ENCODE measurements at regions not wholly inside any gene's neighbourhood (a gene's known extent, or its start where the extent isn't known, plus 50 kb on each side); places are given as distances from the start of the nearest gene placed in this dataset.
"Not testable (repeated sequence)": the region's sequence is repeated elsewhere in the genome, so short reads cannot be mapped to it uniquely, and the experiment has no call there.

DNA sequence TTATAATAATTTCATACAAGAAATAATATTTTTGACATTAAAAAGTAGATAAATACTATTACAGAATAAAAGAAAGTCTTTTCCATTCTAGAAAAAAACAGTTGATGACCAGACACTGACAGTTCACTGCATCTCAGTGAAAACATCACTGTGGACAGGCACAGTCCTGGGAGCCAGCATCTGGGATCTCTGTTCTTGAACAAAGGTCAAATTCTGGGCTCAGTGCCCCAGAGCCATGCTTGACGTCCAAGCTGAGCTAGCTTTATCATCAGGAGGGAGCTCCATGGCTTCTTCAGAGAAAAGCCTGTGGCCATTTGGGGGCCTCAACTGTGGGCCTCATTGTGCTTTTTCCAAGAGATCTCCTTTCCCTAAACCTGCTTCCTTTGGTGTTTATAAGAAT, 86.1 kb upstream of the SRD5A2 start:
- Mint-ChIP-seq H3K9me3 (peaks cover 4% of the 10 kb centered on the region), H3K4me1 (no peaks in the 10 kb centered on the region), H3K27ac (no peak overlapping the region), H3K36me3 (ENCODE audit: low read depth) (no peaks in the 10 kb centered on the region), H3K27me3 (peaks cover 4% of the 10 kb centered on the region), H3K4me3 (no peak overlapping the region)
- CTCF ChIA-PET, result no interaction called here
- POLR2A ChIA-PET, result no interaction called here
- no peak for DNase-seq

DNA sequence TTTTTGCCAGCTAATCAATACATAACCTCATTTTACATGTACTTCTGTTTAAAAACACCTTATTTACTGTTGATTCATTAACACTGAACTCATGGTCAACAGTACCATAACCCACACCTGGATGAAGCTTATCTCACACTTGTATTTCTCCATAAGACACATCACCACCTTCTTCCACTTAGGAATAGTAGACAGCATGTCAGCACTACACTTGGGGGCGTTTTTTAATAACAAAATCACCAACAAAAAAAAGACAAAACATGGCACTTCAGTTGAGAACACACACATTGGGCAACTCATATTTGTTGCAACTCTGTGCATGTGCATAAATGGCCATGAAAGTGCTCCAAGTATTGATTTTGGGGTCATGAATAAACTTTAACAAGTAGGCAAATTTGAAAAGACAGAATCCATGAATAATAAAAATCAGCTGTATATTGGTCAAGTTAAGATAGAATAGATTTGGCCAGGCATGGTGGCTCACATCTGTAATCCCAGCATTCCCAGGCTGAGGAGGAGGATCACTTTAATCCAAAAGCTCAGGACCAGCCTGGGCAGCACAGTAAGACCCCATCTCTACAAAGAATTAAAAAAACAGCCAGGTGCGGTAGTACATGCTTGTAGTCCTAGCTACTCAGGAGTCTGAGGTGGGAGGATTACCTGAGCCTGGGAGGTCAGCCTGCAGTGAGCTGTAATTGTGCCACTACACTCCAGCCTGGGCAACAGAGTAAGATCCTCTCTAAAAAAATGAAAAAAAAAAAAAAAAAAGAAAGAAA, 84.4 kb upstream of the SRD5A2 start:
- peaks cover 4% of the 10 kb centered on the region for H3K27me3 Mint-ChIP-seq
- H3K4me3 Mint-ChIP-seq, result no peak overlapping the region
- DNase-seq, result no peak
- H3K4me1 Mint-ChIP-seq, result no peaks in the 10 kb centered on the region
- H3K9me3 Mint-ChIP-seq, result peaks cover 4% of the 10 kb centered on the region
- no peaks in the 10 kb centered on the region for H3K36me3 Mint-ChIP-seq (ENCODE audit: low read depth)
- CTCF ChIA-PET, result no interaction called here
- POLR2A ChIA-PET, result no interaction called here
- H3K27ac Mint-ChIP-seq, result no peak overlapping the region

DNA sequence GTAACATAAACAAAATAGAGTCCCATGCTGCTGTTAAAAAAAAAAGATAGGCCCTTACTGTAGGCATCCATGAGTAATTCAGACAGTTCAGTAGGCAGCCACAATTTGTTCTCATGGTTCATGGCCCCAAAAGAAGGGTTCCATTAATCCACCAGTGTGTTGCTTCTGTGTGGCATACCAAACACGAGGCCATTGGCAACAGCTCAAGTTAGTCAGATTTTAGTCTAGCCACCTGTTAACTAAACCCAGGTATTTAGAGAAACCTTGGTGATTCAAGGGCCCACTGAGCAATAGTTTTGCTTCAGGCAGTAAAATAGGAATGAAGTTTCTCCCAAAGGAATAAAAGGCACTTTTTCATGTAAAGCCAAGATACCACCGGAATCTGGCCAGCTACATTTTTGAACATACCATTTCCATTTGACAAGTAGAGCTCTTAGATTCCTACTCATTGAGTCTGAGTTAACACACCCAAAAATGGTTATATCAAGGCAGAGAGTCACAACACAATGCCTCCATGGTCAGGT, 80.1 kb upstream of the SRD5A2 start:
- DNase-seq, result no peak
- Mint-ChIP-seq H3K9me3 (peaks cover 4% of the 10 kb centered on the region), H3K36me3 (ENCODE audit: low read depth) (no peaks in the 10 kb centered on the region), H3K27ac (no peak overlapping the region), H3K4me1 (no peaks in the 10 kb centered on the region), H3K4me3 (no peak overlapping the region), H3K27me3 (peaks cover 4% of the 10 kb centered on the region)
- ChIA-PET CTCF (no interaction called here), POLR2A (no interaction called here)

DNA sequence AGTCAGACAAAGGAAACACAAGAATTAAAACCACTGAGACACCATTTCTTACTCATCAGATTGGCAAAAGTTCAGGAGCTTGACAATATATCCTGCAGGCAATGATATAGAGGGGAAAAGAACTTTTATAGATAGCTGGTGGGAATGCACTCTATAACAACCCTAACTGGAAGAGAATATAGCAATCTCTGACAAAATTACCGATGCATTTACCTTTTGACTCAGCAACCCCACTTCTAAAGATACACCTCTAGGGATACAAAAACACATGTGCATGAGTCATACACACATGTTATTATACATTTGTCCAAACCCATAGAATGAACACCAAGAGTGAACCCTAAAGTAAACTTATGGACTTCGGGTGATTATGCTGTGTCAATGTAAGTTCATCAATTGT, 79.4 kb upstream of the SRD5A2 start:
- H3K4me3 Mint-ChIP-seq, result no peak overlapping the region
- H3K27me3 Mint-ChIP-seq, result peaks cover 6% of the 10 kb centered on the region
- no peaks in the 10 kb centered on the region for H3K36me3 Mint-ChIP-seq (ENCODE audit: low read depth)
- peaks cover 4% of the 10 kb centered on the region for H3K9me3 Mint-ChIP-seq
- no peak overlapping the region for H3K27ac Mint-ChIP-seq
- POLR2A ChIA-PET, result no interaction called here
- CTCF ChIA-PET, result no interaction called here
- DNase-seq, result no peak
- no peaks in the 10 kb centered on the region for H3K4me1 Mint-ChIP-seq

DNA sequence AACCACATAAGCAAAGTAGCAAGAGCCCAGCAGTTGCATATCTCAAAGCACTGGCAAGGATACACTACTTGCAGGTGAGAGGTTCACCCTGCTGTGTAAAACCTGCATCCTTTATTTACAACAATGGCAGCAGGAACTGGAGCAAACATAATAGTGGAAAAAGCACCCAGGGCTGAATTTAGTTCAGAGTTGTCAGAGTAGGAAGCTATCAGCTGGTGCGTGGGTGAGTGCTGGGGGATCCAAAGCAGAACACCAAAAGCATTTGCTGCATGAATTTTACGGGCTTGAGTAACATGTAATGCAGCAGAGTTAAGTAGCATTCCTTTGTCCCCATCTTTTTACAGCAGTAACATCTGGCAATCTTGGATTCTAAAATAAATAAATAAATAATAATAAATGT, 73.5 kb upstream of the SRD5A2 start:
- Mint-ChIP-seq H3K36me3 (ENCODE audit: low read depth) (no peaks in the 10 kb centered on the region), H3K4me3 (no peak overlapping the region), H3K9me3 (no peaks in the 10 kb centered on the region), H3K27me3 (peaks cover 9% of the 10 kb centered on the region), H3K4me1 (no peaks in the 10 kb centered on the region), H3K27ac (no peak overlapping the region)
- POLR2A ChIA-PET, result no interaction called here
- CTCF ChIA-PET, result no interaction called here
- DNase-seq, result no peak

DNA sequence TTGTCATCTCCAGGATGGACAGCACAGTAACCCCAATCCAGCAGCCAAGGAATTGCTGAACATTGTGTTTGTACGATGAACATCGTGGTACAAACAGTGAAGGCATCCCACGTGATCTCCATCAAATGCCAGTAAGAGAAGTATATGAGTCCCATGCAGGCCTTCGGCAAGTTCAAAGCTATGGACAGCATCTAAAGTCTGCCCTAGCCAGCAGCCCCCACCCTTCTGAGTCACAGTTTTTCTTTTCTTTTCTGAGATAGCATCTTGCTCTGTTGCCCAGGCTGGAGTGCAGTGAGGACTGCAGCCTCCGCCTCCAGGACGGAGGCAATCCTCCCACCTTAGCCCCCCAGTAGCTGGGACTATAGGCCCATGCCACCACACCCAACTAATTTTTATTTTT, 71.0 kb upstream of the SRD5A2 start:
- Mint-ChIP-seq H3K27me3 (peaks cover 13% of the 10 kb centered on the region), H3K4me1 (no peaks in the 10 kb centered on the region), H3K27ac (no peak overlapping the region), H3K9me3 (no peaks in the 10 kb centered on the region), H3K36me3 (ENCODE audit: low read depth) (no peaks in the 10 kb centered on the region), H3K4me3 (no peak overlapping the region)
- POLR2A ChIA-PET, result no interaction called here
- CTCF ChIA-PET, result no interaction called here
- DNase-seq, result no peak

DNA sequence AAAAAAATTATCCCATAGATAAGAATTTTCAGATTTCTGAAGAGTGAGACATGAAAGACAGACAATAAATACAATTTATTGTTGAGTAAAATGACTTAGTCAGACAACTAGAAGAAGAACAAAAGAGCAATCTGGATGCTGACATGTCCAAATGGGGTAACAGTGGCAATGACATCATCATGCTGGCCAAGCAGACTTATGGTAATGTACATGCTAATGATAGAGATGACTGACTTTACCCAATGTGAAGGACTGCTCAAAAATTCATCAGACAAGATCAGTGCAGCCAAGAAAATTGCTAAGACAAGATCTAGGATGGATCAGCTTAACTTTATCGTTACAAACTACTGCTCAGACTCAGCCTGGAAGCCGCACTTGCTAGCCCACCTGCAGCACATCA, 70.5 kb upstream of the SRD5A2 start:
- CTCF ChIA-PET, result no interaction called here
- no peak overlapping the region for H3K4me3 Mint-ChIP-seq

DNA sequence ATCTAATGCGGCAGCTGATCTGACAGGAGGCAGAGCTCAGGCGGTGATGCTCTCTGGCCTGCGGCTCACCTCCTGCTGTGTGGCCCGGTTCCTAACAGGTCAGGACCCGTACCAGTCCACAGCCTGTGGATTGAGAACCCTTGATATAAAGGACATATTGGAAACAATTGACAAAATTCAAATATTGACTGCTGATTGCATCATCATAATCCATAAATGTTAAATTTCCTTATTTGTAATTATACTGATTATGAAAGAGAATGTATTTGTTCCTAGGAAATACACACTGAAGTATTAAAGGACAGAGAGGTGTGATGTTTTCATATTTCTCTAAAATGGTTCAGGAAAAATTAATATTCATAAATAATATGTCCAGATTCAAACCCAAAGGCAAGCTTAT, 63.8 kb upstream of the SRD5A2 start:
- CTCF ChIA-PET, result no interaction called here
- no peak for DNase-seq
- Mint-ChIP-seq H3K9me3 (no peaks in the 10 kb centered on the region), H3K4me1 (no peaks in the 10 kb centered on the region), H3K27me3 (peaks cover 14% of the 10 kb centered on the region), H3K27ac (no peak overlapping the region), H3K36me3 (ENCODE audit: low read depth) (no peaks in the 10 kb centered on the region), H3K4me3 (no peak overlapping the region)
- POLR2A ChIA-PET, result no interaction called here

More for the DNA sequence above, 70.5 kb upstream of the SRD5A2 start:
- POLR2A ChIA-PET, result no interaction called here
- DNase-seq, result no peak
- Mint-ChIP-seq H3K4me1 (no peaks in the 10 kb centered on the region), H3K27me3 (peaks cover 11% of the 10 kb centered on the region), H3K9me3 (no peaks in the 10 kb centered on the region), H3K27ac (no peak overlapping the region), H3K36me3 (ENCODE audit: low read depth) (no peaks in the 10 kb centered on the region)

DNA sequence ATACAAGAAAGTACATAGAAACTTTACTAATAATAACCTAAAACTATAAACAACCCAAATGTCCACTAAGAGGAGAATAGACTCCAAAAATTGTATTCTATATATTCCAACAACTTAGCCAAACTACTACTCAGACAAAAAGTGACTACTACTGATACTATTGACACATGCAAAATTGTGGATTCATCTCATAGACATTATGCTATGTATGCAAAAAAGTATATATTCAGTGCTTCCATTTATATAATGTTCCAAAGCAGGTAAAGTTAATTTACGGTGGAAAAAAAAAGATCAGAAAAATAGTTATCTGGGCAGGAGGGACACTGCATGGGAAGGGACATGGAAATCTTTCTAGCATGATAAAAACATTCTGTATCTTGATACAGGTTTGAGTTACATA, 62.0 kb upstream of the SRD5A2 start:
- Mint-ChIP-seq H3K27me3 (peaks cover 10% of the 10 kb centered on the region), H3K4me3 (no peak overlapping the region), H3K4me1 (no peaks in the 10 kb centered on the region), H3K36me3 (ENCODE audit: low read depth) (no peaks in the 10 kb centered on the region), H3K27ac (no peak overlapping the region), H3K9me3 (no peaks in the 10 kb centered on the region)
- no peak for DNase-seq
- ChIA-PET POLR2A (no interaction called here), CTCF (no interaction called here)

DNA sequence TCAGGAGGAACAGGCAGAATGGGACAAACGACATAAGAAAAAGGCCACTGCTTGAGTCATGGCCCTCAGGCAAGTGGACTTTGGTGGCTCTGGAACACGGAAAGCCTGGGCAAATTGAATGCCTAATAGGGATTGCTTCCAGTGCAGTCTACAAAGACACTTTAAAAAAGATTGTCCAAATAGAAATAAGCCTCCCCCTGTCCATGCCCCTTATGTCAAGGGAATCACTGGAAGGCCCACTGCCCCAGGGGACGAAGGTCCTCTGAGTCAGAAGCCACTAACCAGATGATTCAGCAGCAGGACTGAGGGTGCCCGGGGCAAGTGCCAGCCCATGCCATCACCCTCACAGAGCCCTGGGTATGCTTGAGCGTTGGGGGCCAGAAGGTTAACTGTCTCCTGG, 51.5 kb upstream of the SRD5A2 start:
- H3K4me3 Mint-ChIP-seq; POLR2A ChIA-PET; DNase-seq; H3K9me3 Mint-ChIP-seq; H3K36me3 Mint-ChIP-seq (ENCODE audit: low read depth); H3K27me3 Mint-ChIP-seq; H3K4me1 Mint-ChIP-seq; H3K27ac Mint-ChIP-seq; CTCF ChIA-PET: not testable (repeated sequence)
